Activated CD8-positive, alpha-beta T cell treated with anti-CD3 and anti-CD28 coated beads for 36 hours (primary cell): ENCODE measurements at regions not wholly inside any gene's neighbourhood (a gene's known extent, or its start where the extent isn't known, plus 50 kb on each side); places are given as distances from the start of the nearest gene placed in this dataset.

ENCODE experiments used
- ATAC-seq: fragments of 200-7000 bp; cut with Tn5 transposase; one replicate; pipeline ENCODE4 v1.10.0; 2021; ENCODE audit warnings: mild to moderate bottlenecking, moderate library complexity
- CTCF ChIA-PET: fragments of 350-600 bp; sonication (Branson Sonifier 250); formaldehyde crosslinking; loops from one replicate; lab custom pipeline; 2021; ENCODE audit warnings: antibody characterized with exemption; lab: Charles Lee
- POLR2A ChIA-PET: fragments of 350-600 bp; sonication (Branson Sonifier 250); formaldehyde crosslinking; loops from one replicate; lab custom pipeline; 2021; ENCODE audit warnings: antibody characterized with exemption; lab: Charles Lee
- DNase-seq: peaks from one replicate; pipeline ENCODE4 v3.0.0-alpha.2; 2020
- H3K27ac Mint-ChIP-seq: one replicate; pipeline ENCODE4 v1.8.0; 2021; ENCODE audit warnings: mild to moderate bottlenecking, mixed read lengths
- H3K27me3 Mint-ChIP-seq: one replicate; pipeline ENCODE4 v1.8.0; 2021; ENCODE audit warnings: mixed read lengths
- H3K36me3 Mint-ChIP-seq: one replicate; pipeline ENCODE4 v1.8.0; 2021; ENCODE audit warnings: low read depth, mixed read lengths
- H3K4me1 Mint-ChIP-seq: one replicate; pipeline ENCODE4 v1.8.0; 2021; ENCODE audit warnings: low read depth, mixed read lengths
- H3K4me3 Mint-ChIP-seq: one replicate; pipeline ENCODE4 v1.8.0; 2021; ENCODE audit warnings: mild to moderate bottlenecking, moderate library complexity, mixed read lengths
- H3K9me3 Mint-ChIP-seq: one replicate; pipeline ENCODE4 v1.8.0; 2021; ENCODE audit warnings: mixed read lengths
- CTCF ChIP-seq: fragments of 200-600 bp; IDR thresholded peaks from one replicate; pipeline ENCODE4 v1.8.0; 2022; ENCODE audit warnings: antibody characterized with exemption, mild to moderate bottlenecking
- intact Hi-C: fragments of 100-400 bp; cut with micrococcal nuclease; formaldehyde crosslinking; loops from one replicate; pipeline ENCODE4 v1.10.0; 2022

DNA sequence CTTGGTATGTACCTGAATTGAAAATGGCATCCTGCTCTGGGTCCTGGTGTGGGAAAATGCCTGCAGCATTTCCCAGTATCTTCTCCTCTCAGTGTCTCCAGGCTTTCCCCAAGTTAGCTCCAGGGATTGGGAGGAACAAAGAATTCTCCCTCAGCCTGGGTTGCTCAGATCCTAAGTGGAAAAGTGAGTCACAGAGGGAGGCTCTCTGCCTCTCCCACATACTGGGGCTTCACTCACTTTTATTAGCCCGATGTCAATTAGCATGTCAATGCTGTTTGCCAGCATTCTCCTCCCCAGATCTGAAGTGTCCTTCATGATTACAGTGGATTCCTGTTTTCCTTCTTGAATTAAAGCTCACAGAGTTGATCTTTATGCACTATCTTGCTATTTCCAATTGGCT lies 655.0 kb downstream of the EPHA3 start:
- DNase-seq (no peak), ATAC-seq (no peak)
- H3K27me3 Mint-ChIP-seq = no peaks in the 10 kb centered on the region
- ChIA-PET CTCF (no interaction called here), POLR2A (no interaction called here)
- no peak for TF ChIP-seq CTCF
- H3K9me3 Mint-ChIP-seq = peaks cover 7% of the 10 kb centered on the region
- no peaks in the 10 kb centered on the region for H3K4me1 Mint-ChIP-seq
- H3K27ac Mint-ChIP-seq = no peak overlapping the region
- intact Hi-C loops = no loop called here
- no peaks in the 10 kb centered on the region for H3K36me3 Mint-ChIP-seq
- H3K4me3 Mint-ChIP-seq = no peak overlapping the region

DNA sequence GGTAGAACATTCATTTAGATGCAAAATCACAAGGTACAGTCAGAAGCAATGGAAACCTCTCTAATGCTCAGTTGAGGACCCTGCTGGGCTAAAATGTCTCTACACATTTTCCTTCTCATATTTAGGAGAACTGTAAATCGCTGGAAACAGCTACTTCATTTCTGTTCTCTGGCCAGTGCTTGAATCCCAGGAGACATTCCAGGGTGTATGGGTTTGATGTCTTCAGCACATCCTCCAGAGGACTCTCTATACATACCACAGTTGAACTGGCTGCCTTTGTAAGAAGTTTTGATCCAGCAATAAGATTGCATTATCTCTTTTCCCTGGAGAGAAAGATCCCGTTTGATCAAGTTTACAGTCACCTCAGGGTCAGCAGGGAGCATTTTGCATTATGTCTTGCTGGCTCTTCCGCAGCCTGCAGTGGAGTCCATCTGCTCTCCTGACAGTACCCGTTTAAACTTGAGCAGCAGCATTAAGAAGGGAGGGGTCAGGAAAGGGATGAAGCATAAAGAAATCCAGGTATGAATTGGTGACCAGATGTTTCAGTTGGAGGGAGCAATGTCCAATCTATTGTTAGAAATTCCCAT lies 676.0 kb downstream of the EPHA3 start:
- H3K9me3 Mint-ChIP-seq = peaks cover 11% of the 10 kb centered on the region
- ChIA-PET POLR2A (no interaction called here), CTCF (no interaction called here)
- H3K4me1 Mint-ChIP-seq = no peaks in the 10 kb centered on the region
- intact Hi-C loops = no loop called here
- no peak for TF ChIP-seq CTCF
- DNase-seq (no peak), ATAC-seq (no peak)
- H3K27me3 Mint-ChIP-seq = no peaks in the 10 kb centered on the region
- no peak overlapping the region for H3K4me3 Mint-ChIP-seq
- no peak overlapping the region for H3K27ac Mint-ChIP-seq
- H3K36me3 Mint-ChIP-seq = no peaks in the 10 kb centered on the region

GRCh38 chr3:89787485-89787884 lies 680.1 kb downstream of the EPHA3 start:
- no peak overlapping the region for H3K27ac Mint-ChIP-seq

GRCh38 chr3:89787979-89788378 lies 680.6 kb downstream of the EPHA3 start:
- Mint-ChIP-seq H3K36me3 (no peaks in the 10 kb centered on the region), H3K9me3 (peaks cover 13% of the 10 kb centered on the region), H3K4me1 (no peaks in the 10 kb centered on the region), H3K27me3 (no peaks in the 10 kb centered on the region), H3K4me3 (no peak overlapping the region), H3K27ac (no peak overlapping the region)
- intact Hi-C loops = no loop called here
- no peak for TF ChIP-seq CTCF
- ATAC-seq (no peak), DNase-seq (no peak)
- CTCF ChIA-PET = no interaction called here
- POLR2A ChIA-PET = no interaction called here

More at GRCh38 chr3:89787485-89787884, 680.1 kb downstream of the EPHA3 start:
- H3K27me3 Mint-ChIP-seq = no peaks in the 10 kb centered on the region
- POLR2A ChIA-PET = no interaction called here
- TF ChIP-seq CTCF = no peak
- ATAC-seq = no peak
- peaks cover 13% of the 10 kb centered on the region for H3K9me3 Mint-ChIP-seq
- DNase-seq = no peak
- intact Hi-C loops = no loop called here
- no peaks in the 10 kb centered on the region for H3K36me3 Mint-ChIP-seq
- CTCF ChIA-PET = no interaction called here
- H3K4me1 Mint-ChIP-seq = no peaks in the 10 kb centered on the region
- no peak overlapping the region for H3K4me3 Mint-ChIP-seq

DNA sequence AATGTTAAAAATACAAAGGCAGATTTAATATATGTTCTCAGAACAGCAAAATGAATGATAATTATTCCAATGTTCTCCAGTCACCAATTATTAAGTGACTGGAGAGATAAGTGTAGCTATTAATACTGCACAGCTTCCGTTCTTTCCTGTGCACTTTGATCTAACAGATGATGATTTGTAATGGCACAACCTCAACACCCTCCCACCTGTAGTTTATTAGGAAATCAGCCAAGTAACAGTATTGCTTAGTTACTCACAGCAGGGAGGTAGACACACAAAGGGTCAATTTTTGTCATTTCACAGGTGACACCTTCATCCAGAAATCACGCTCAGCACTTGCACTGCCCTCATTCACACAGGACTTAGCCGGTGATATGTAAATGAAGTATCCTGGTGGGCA lies 688.1 kb downstream of the EPHA3 start:
- Mint-ChIP-seq H3K4me1 (no peaks in the 10 kb centered on the region), H3K27me3 (no peaks in the 10 kb centered on the region), H3K4me3 (no peak overlapping the region), H3K36me3 (no peaks in the 10 kb centered on the region), H3K9me3 (peaks cover 8% of the 10 kb centered on the region), H3K27ac (no peak overlapping the region)
- intact Hi-C loops = no loop called here
- ChIA-PET POLR2A (no interaction called here), CTCF (no interaction called here)
- DNase-seq (no peak), ATAC-seq (no peak)
- TF ChIP-seq CTCF = no peak
